HPDE6-E6E7 (cell line): ENCODE measurements at regions not wholly inside any gene's neighbourhood (a gene's known extent, or its start where the extent isn't known, plus 50 kb on each side); places are given as distances from the start of the nearest gene placed in this dataset.

Experiments
- DNase-seq: peaks from one replicate; pipeline ENCODE4 v3.0.0; 2011; ENCODE audit warnings: missing footprints; ENCODE audit errors: extremely low spot score

GRCh38 chr21:21722731-21723130, 724.5 kb downstream of the NCAM2 start:
- no peak for DNase-seq

GRCh38 chr21:21730512-21730911, 732.3 kb downstream of the NCAM2 start:
- no peak for DNase-seq

- DNase-seq, result no peak
Measured at GRCh38 chr21:21731626-21732025, 733.4 kb downstream of the NCAM2 start.

DNA sequence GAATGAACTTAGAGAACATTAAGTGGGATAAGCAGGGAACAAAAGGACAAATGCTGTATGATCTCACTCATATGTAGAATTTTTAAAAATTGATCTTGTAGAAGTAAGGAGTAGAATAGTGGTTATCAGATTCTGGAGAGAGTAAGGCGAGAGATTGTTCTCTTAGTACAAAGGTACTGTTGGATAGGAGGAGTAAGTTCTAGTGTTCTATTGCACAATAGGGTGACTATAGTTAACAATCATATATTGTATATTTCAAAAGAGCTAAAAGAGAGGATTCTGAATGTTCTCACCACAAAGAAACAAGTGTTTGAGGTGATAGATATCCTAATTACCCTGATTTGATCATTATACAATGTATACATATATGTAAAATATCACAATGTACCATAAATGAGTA, 735.9 kb downstream of the NCAM2 start:
- no peak for DNase-seq

DNA sequence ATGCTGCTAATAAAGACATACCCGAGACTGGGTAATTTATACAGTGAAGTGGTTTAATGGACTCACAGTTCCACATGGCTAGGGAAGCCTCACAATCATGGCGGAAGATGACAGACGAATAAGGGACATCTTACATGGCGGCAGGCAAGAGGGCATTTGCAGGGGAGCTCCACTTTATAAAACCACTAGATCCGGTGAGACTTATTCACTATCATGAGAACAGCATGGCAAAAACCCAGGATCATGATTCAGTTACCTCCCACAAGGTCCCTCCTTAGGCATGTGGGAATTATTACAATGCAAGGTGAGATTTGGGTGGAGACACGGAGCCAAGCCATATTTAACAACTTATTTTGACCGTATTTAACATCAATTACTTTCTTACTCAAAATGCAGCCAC, 739.0 kb downstream of the NCAM2 start:
- DNase-seq, result no peak

DNA sequence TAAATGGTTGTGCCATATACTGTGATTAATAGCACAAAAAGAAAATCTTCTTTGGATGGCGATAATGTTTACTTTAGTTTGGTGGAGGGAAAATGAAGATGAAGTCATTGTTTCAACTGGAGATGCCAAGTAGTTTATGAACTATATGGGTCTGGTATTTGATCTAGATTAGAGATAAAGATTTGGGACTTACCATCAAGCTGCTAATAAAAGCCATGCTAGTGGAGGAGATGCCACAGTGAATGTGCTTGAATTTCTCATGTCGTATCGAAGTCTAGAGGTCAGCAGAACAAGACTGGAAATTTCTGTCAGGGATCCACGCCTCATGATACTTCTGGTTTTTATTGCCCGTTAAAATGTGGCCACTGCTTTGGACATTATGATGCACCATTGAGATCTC, 742.0 kb downstream of the NCAM2 start:
- no peak for DNase-seq

GRCh38 chr21:21750124-21750825, 752.1 kb downstream of the NCAM2 start:
- no peak for DNase-seq

DNA sequence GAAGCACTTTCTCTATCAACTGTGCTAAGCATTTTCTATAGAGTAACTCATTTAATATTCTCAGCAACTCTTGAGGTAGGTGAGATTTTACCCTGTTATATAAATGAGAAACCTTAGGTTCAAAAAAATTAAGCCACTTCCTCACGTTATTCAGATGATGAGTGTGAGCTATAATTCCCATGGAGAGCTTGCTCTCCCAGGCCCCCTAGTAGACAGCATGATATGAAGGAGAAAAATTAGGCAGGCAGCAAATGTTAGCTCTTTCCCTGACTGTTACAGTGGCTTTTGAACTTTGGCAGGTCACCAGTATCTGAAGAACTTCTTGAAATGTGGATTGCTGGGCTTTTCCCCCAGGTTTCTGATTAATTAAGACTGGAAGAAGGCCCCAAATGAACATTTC, 753.1 kb downstream of the NCAM2 start:
- DNase-seq, result no peak

GRCh38 chr21:21762855-21763254, 764.6 kb downstream of the NCAM2 start:
- no peak for DNase-seq

DNA sequence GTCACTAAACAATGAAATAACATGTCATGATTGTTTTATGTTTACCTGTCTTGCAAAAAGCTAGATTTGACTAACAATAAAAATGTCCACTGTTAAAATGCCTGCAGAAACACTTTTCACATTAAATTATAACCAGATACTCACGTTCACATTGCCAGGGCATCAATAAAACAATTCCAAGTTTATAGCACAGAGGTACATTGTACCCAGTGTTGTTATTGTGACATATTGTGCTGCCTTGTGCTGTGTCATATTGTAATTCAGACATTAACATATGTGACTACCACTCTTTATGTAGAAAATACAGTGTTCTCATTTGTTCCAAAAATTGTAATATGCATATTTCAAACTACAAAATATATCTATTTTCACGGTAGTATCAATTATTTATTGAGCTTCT, 766.1 kb downstream of the NCAM2 start:
- DNase-seq, result no peak

GRCh38 chr21:21767276-21767675, 769.1 kb downstream of the NCAM2 start:
- no peak for DNase-seq

DNA sequence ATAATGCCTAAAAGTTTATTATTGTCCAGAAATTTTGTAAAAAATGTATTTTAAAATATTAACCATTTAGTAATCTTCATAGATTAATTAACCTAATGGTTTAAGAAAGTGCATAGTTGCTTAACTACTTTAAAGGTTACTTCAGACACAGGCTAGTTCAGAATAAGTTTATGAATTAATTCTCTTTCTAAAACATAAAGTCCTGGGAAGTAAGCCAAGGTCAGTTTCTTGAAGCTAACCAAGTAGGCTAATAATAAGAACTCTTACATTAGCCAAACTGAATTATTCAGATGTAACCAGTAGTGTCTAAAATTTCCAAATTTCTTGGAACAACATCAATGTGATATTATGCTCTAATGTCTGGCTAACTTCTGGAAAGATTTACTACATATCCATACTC, 790.4 kb downstream of the NCAM2 start:
- no peak for DNase-seq

- no peak for DNase-seq
Measured at GRCh38 chr21:21801921-21802320, 803.7 kb downstream of the NCAM2 start.

DNA sequence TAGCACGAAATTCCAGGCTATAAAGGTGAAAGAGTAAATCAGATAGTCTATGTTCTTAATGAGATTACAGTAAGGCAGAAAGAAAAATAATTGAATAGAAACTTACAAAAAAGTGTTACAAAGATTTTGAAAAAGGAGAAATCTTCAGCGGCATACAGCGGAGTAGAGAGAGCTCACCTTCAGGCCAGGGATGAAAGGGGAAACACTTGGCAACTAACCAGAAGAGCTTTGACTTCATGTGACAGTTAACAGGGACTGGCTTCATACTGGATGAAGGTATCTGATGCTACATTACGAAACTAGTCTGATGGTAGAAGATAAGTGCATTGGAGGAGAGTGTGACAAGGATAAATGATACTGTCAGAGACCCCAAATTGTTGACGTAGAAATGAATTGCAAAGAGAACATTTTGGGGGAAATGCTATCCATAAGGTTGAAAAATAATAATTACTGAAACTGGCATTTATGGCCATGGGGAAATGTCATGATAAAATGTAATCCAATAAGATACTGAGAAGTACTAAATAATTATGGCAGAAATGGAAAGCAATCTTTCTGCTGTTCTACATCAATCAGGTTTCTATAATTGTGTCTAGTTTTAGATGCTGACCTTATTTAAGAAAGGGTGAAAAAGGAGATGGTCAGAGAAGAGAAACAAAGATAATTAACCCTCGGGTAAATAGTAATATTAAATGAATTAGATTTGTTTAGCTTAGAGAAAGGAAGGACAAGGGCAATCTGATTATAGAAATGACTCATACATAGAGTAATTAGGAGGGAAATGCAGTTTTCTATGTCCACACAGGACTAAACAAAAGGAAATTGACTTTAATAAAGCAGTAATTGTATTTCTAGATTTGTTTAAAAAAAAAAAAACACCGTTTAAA, 808.7 kb downstream of the NCAM2 start:
- DNase-seq, result no peak

DNA sequence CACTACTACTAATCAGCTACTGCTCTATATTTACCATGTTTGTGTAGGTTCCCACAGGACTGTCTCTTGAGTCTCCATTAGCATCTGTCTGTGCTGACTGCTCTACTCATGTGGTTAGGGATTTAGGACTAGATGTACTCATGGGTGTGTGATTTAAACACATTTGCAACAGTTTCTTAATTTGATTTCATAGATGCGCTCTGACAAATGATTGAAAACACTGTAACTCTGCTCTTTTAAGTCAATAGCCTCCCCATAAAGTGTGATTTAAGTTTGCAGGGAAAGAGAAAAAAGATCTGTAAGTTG, 809.3 kb downstream of the NCAM2 start:
- no peak for DNase-seq

- DNase-seq, result no peak
Measured at GRCh38 chr21:21813289-21813688, 815.1 kb downstream of the NCAM2 start.

DNA sequence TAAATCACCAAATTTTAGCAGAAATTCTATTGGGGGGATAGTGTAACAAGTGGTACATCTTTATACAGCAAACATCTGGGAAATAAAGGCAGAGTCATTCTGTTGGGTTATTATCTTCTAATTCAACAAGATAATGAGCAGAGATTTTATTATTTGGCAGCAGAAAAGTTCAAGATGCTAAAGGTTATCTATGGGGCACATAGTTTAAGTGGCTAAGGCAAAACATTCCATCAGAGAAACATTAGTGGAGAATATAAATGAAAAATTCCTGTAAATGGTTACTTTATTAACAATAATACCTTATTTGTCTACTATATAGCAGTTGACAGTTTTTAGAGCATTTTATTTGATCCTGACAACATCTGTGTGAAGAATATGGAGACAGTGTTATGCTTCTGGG, 815.7 kb downstream of the NCAM2 start:
- no peak for DNase-seq

GRCh38 chr21:21816778-21817177, 818.6 kb downstream of the NCAM2 start:
- DNase-seq, result no peak

GRCh38 chr21:21818898-21819297, 820.7 kb downstream of the NCAM2 start:
- DNase-seq, result no peak

GRCh38 chr21:21828130-21828529, 829.9 kb downstream of the NCAM2 start:
- no peak for DNase-seq

- no peak for DNase-seq
Measured at GRCh38 chr21:21831036-21831435, 832.8 kb downstream of the NCAM2 start.

DNA sequence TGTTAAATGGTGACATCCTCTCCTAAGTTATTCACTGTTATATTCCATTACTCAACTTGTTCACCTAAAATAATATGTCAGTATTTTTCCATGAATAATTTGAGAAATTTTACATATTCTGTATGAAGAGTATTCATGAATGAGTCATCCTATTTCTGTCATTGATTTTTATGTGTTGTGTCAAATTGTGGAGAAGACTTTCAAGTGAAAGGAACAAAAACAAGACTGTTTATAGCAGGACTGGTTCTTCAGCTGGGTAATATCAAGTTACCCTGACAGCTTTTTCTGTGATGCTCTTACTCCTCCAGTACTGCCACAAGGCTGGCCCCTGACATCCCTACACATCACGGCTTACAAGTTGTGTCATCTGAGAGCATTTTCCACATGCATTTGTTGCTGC, 847.7 kb downstream of the NCAM2 start:
- DNase-seq, result no peak

DNA sequence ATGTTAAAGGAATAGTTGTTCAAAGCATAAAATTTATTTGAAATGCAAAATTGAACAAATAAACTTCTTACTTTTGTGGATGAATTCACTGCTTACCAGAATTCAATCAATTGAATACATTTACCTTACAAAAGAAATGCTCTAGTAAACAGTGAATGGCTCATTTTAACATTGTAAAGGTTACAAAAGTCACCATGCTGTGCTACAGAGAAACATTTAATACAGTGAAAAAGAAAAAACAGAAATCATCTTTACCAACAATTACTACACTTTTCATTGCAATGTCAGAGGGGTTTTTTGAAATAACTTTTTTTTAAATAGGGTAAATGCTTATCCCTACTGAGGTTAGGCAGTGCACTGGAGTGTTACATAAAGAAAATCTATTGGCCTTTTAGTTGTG, 853.0 kb downstream of the NCAM2 start:
- DNase-seq, result no peak

- no peak for DNase-seq
Measured at GRCh38 chr21:21851657-21852056, 853.4 kb downstream of the NCAM2 start.
